ENCODE measurements at regions not wholly inside any gene's neighbourhood (a gene's known extent, or its start where the extent isn't known, plus 50 kb on each side); places are given as distances from the start of the nearest gene placed in this dataset.
"Not testable (repeated sequence)": the region's sequence is repeated elsewhere in the genome, so short reads cannot be mapped to it uniquely, and the experiment has no call there.

DNA sequence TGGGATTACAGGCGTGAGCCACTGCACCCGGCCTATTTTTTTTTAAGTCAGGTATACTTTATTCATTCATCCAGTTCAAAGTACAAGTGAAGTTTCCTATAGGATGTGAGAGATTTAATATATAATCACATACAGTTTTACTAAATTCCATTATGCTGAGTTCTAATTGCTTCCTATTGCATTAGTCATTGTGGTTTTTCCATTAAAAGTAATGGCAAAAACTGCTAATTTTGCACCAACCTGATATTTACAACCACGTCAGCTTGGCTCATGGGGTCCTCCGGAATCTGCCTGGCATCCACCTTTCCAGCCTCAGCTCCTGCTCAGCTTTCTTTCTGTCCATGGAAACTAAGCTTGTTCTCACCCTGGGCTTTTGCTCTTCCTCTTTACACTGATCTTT lies 67.0 kb upstream of the CSRP2 start:
- H3K9me3 ChIP-seq (ENCODE audit: control insufficient read depth, insufficient read depth, low read length): no peaks in the 10 kb centered on the region
- no peak for DNase-seq (ENCODE audit: low read depth in 4 of 6, low spot score in 6 of 6)
- H3K27ac ChIP-seq (ENCODE audit: low read depth, low read length): no peak overlapping the region
- no peak overlapping the region for H3K4me3 ChIP-seq (ENCODE audit: low read depth, low read length)
- no peaks in the 10 kb centered on the region for H3K4me1 ChIP-seq (ENCODE audit: control insufficient read depth, insufficient read depth, low read length)
- H3K27me3 ChIP-seq (ENCODE audit: control insufficient read depth, insufficient read depth, low read length): no peaks in the 10 kb centered on the region
- 78% methylated on average over 2 of the region's 4 CpGs for whole genome bisulfite sequencing (ENCODE audit: insufficient coverage)
- H3K36me3 ChIP-seq (ENCODE audit: control insufficient read depth, insufficient read depth, low read length): no peaks in the 10 kb centered on the region

- WGBS (ENCODE audit: insufficient coverage): 80% methylated on average over 1 of the region's 3 CpGs
- Histone ChIP-seq H3K36me3 (ENCODE audit: control insufficient read depth, insufficient read depth, low read length) (no peaks in the 10 kb centered on the region), H3K27me3 (ENCODE audit: control insufficient read depth, insufficient read depth, low read length) (no peaks in the 10 kb centered on the region), H3K9me3 (ENCODE audit: control insufficient read depth, insufficient read depth, low read length) (no peaks in the 10 kb centered on the region), H3K4me3 (ENCODE audit: low read depth, low read length) (no peak overlapping the region), H3K27ac (ENCODE audit: low read depth, low read length) (no peak overlapping the region), H3K4me1 (ENCODE audit: control insufficient read depth, insufficient read depth, low read length) (no peaks in the 10 kb centered on the region)
- DNase-seq (ENCODE audit: low read depth in 4 of 6, low spot score in 6 of 6): no peak
Measured at GRCh38 chr12:76944892-76945291, 66.1 kb upstream of the CSRP2 start.

- Histone ChIP-seq H3K9me3 (ENCODE audit: control insufficient read depth, insufficient read depth, low read length) (no peaks in the 10 kb centered on the region), H3K4me1 (ENCODE audit: control insufficient read depth, insufficient read depth, low read length) (no peaks in the 10 kb centered on the region), H3K27me3 (ENCODE audit: control insufficient read depth, insufficient read depth, low read length) (no peaks in the 10 kb centered on the region), H3K4me3 (ENCODE audit: low read depth, low read length) (no peak overlapping the region), H3K27ac (ENCODE audit: low read depth, low read length) (no peak overlapping the region), H3K36me3 (ENCODE audit: control insufficient read depth, insufficient read depth, low read length) (no peaks in the 10 kb centered on the region)
- no peak for DNase-seq (ENCODE audit: low read depth in 4 of 6, low spot score in 6 of 6)
Measured at GRCh38 chr12:76943008-76943407, 64.2 kb upstream of the CSRP2 start.

- H3K27ac ChIP-seq (ENCODE audit: low read depth, low read length): no peak overlapping the region
- H3K4me1 ChIP-seq (ENCODE audit: control insufficient read depth, insufficient read depth, low read length): no peaks in the 10 kb centered on the region
- no peaks in the 10 kb centered on the region for H3K27me3 ChIP-seq (ENCODE audit: control insufficient read depth, insufficient read depth, low read length)
- no peaks in the 10 kb centered on the region for H3K36me3 ChIP-seq (ENCODE audit: control insufficient read depth, insufficient read depth, low read length)
- H3K4me3 ChIP-seq (ENCODE audit: low read depth, low read length): no peak overlapping the region
- H3K9me3 ChIP-seq (ENCODE audit: control insufficient read depth, insufficient read depth, low read length): no peaks in the 10 kb centered on the region
- no CpG with 5 or more reads among the region's 1 CpG for WGBS (ENCODE audit: insufficient coverage)
- peak in 1 of 6 donors; percentile 37 for DNase-seq (ENCODE audit: low read depth in 4 of 6, low spot score in 6 of 6)
Measured at GRCh38 chr12:76942267-76942666, 63.4 kb upstream of the CSRP2 start.

DNA sequence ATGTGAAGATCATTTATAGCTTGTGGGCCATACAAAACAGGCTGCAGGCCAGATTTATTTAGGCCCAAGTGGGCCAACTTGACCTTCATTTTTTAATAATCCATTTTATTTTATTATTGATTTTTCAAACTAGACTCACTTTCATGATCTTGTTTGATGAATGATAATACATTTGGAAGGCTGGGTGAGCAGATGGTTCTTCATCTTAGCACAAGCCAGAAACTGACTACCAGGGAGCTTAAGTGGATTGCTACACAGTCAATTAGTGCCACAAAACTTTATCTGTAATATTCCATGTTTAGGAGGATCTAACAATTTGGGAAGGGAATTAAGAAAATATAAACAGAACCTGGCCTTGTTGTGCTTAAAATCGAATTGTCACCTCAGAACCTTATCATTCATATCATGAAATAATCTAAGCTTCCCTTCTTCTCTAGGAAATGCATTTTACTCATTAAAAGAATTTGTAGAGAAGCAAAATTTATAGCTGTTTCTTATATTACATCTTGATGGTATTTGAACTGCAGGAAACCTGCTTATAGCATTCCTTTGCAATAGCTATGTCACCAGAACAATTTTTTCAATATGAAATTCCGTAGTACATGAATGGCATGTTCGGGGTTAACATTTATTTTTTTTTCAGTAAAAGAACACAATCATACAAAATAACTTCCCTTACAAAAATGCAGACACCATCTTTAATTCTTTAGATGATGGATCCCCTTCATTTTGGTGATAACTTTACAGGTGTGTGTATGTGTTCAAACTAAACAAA lies 62.0 kb upstream of the CSRP2 start:
- Histone ChIP-seq H3K9me3 (ENCODE audit: control insufficient read depth, insufficient read depth, low read length) (no peaks in the 10 kb centered on the region), H3K4me1 (ENCODE audit: control insufficient read depth, insufficient read depth, low read length) (no peaks in the 10 kb centered on the region), H3K4me3 (ENCODE audit: low read depth, low read length) (no peak overlapping the region), H3K27ac (ENCODE audit: low read depth, low read length) (no peak overlapping the region), H3K36me3 (ENCODE audit: control insufficient read depth, insufficient read depth, low read length) (no peaks in the 10 kb centered on the region), H3K27me3 (ENCODE audit: control insufficient read depth, insufficient read depth, low read length) (no peaks in the 10 kb centered on the region)
- 80% methylated on average over 1 of the region's 3 CpGs for WGBS (ENCODE audit: insufficient coverage)
- peak in 2 of 6 donors; percentile 23 to 69 for DNase-seq (ENCODE audit: low read depth in 4 of 6, low spot score in 6 of 6)

GRCh38 chr12:76939701-76940100 lies 60.9 kb upstream of the CSRP2 start:
- no peaks in the 10 kb centered on the region for H3K9me3 ChIP-seq (ENCODE audit: control insufficient read depth, insufficient read depth, low read length)
- no peaks in the 10 kb centered on the region for H3K4me1 ChIP-seq (ENCODE audit: control insufficient read depth, insufficient read depth, low read length)
- no peak overlapping the region for H3K27ac ChIP-seq (ENCODE audit: low read depth, low read length)
- 77% methylated on average over 1 of the region's 1 CpG for WGBS (ENCODE audit: insufficient coverage)
- no peaks in the 10 kb centered on the region for H3K27me3 ChIP-seq (ENCODE audit: control insufficient read depth, insufficient read depth, low read length)
- no peak for DNase-seq (ENCODE audit: low read depth in 4 of 6, low spot score in 6 of 6)
- no peaks in the 10 kb centered on the region for H3K36me3 ChIP-seq (ENCODE audit: control insufficient read depth, insufficient read depth, low read length)
- no peak overlapping the region for H3K4me3 ChIP-seq (ENCODE audit: low read depth, low read length)

GRCh38 chr12:76936275-76937193 lies 57.7 kb upstream of the CSRP2 start:
- WGBS (ENCODE audit: insufficient coverage): 92% methylated on average over 13 of the region's 14 CpGs
- no peaks in the 10 kb centered on the region for H3K27me3 ChIP-seq (ENCODE audit: control insufficient read depth, insufficient read depth, low read length)
- no peak overlapping the region for H3K27ac ChIP-seq (ENCODE audit: low read depth, low read length)
- H3K9me3 ChIP-seq (ENCODE audit: control insufficient read depth, insufficient read depth, low read length): peaks cover 2% of the 10 kb centered on the region
- H3K4me3 ChIP-seq (ENCODE audit: low read depth, low read length): no peak overlapping the region
- H3K4me1 ChIP-seq (ENCODE audit: control insufficient read depth, insufficient read depth, low read length): no peaks in the 10 kb centered on the region
- H3K36me3 ChIP-seq (ENCODE audit: control insufficient read depth, insufficient read depth, low read length): no peaks in the 10 kb centered on the region
- DNase-seq (ENCODE audit: low read depth in 4 of 6, low spot score in 6 of 6): no peak

- not testable (repeated sequence) for H3K27ac ChIP-seq (ENCODE audit: low read depth, low read length); DNase-seq (ENCODE audit: low read depth in 4 of 6, low spot score in 6 of 6); H3K36me3 ChIP-seq (ENCODE audit: control insufficient read depth, insufficient read depth, low read length); H3K4me3 ChIP-seq (ENCODE audit: low read depth, low read length); H3K4me1 ChIP-seq (ENCODE audit: control insufficient read depth, insufficient read depth, low read length); H3K9me3 ChIP-seq (ENCODE audit: control insufficient read depth, insufficient read depth, low read length); H3K27me3 ChIP-seq (ENCODE audit: control insufficient read depth, insufficient read depth, low read length)
- WGBS (ENCODE audit: insufficient coverage): no CpG with 5 or more reads among the region's 4 CpGs
Measured at GRCh38 chr12:76933392-76933791, 54.6 kb upstream of the CSRP2 start.

- H3K4me1 ChIP-seq (ENCODE audit: control insufficient read depth, insufficient read depth, low read length): no peaks in the 10 kb centered on the region
- H3K36me3 ChIP-seq (ENCODE audit: control insufficient read depth, insufficient read depth, low read length): no peaks in the 10 kb centered on the region
- DNase-seq (ENCODE audit: low read depth in 4 of 6, low spot score in 6 of 6): no peak
- H3K27ac ChIP-seq (ENCODE audit: low read depth, low read length): no peak overlapping the region
- H3K4me3 ChIP-seq (ENCODE audit: low read depth, low read length): no peak overlapping the region
- WGBS (ENCODE audit: insufficient coverage): 0% methylated on average over 1 of the region's 2 CpGs
- peaks cover 2% of the 10 kb centered on the region for H3K9me3 ChIP-seq (ENCODE audit: control insufficient read depth, insufficient read depth, low read length)
- H3K27me3 ChIP-seq (ENCODE audit: control insufficient read depth, insufficient read depth, low read length): no peaks in the 10 kb centered on the region
Measured at GRCh38 chr12:76929499-76929898, 50.7 kb upstream of the CSRP2 start.

Measured in spinal cord (tissue), 9 donors.